Body of pancreas (tissue), 4 donors: ENCODE measurements at regions not wholly inside any gene's neighbourhood (a gene's known extent, or its start where the extent isn't known, plus 50 kb on each side); places are given as distances from the start of the nearest gene placed in this dataset.

Experiments used
- POLR2A ChIP-seq, 3 donors: fragments of 450-650 bp; IDR thresholded peaks; one replicate each; pipeline ENCODE4 v1.6.1; 2016; ENCODE audit warnings: antibody characterized with exemption in 3 of 3, mild to moderate bottlenecking in 2 of 3
- TF ChIP-seq, protein P1 (sequence below), 7 experiments: fragments of 450-650 bp in 4 of 7; fragments of 200-600 bp in 3 of 7; sonication (generic) in 3 of 7; IDR thresholded peaks; one replicate each; pipeline ENCODE4 v1.5.1; 2016 to 2019; ENCODE audit warnings: antibody characterized with exemption in 7 of 7

DNA sequence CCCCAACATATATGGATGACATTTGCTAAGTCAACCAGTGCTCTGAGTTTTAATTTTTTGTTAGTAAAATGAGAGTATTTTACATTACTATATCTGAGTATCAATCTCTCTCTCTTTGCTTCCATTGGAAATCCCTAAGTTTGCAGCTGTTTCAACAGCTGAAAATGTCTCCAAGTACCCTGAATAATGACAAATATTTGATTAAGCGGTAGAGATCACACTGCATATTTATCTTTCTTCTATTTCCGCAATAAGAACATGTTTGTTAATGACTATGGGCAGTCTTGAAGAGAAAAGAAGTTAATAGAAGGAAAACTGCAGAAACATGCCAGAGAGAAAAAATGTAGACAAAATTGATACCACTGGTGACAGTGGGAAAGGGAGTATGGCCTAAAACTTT lies 1117.5 kb downstream of the NCAM2 start:
- no peak for TF ChIP-seq POLR2A (IDR thresholded peaks at IDR 0.05)
- TF ChIP-seq, protein P1, sequence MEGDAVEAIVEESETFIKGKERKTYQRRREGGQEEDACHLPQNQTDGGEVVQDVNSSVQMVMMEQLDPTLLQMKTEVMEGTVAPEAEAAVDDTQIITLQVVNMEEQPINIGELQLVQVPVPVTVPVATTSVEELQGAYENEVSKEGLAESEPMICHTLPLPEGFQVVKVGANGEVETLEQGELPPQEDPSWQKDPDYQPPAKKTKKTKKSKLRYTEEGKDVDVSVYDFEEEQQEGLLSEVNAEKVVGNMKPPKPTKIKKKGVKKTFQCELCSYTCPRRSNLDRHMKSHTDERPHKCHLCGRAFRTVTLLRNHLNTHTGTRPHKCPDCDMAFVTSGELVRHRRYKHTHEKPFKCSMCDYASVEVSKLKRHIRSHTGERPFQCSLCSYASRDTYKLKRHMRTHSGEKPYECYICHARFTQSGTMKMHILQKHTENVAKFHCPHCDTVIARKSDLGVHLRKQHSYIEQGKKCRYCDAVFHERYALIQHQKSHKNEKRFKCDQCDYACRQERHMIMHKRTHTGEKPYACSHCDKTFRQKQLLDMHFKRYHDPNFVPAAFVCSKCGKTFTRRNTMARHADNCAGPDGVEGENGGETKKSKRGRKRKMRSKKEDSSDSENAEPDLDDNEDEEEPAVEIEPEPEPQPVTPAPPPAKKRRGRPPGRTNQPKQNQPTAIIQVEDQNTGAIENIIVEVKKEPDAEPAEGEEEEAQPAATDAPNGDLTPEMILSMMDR (IDR thresholded peaks at IDR 0.05) = no peak
